Skeletal muscle cell (primary cell): ENCODE measurements at regions not wholly inside any gene's neighbourhood (a gene's known extent, or its start where the extent isn't known, plus 50 kb on each side); places are given as distances from the start of the nearest gene placed in this dataset.
"Not testable (repeated sequence)": the region's sequence is repeated elsewhere in the genome, so short reads cannot be mapped to it uniquely, and the experiment has no call there.

Source experiments
- DNase-seq: peaks from one replicate; pipeline ENCODE4 v3.0.0-alpha.2; 2010; ENCODE audit warnings: low read depth
- H3K4me3 ChIP-seq: 2 replicates; pipeline ENCODE4 v1.5.1; 2011; ENCODE audit warnings: low read depth, mild to moderate bottlenecking, control low read depth, low read length, moderate library complexity

- no peak overlapping the region for H3K4me3 ChIP-seq
- no peak for DNase-seq
Measured at GRCh38 chr19:30096596-30097370, 154.7 kb downstream of the URI1 start.

- no peak overlapping the region for H3K4me3 ChIP-seq
- DNase-seq: no peak
Measured at GRCh38 chr19:30097746-30098280, 155.8 kb downstream of the URI1 start.

- DNase-seq: no peak
- H3K4me3 ChIP-seq: no peak overlapping the region
Measured at GRCh38 chr19:30102239-30102638, 160.2 kb downstream of the URI1 start.

GRCh38 chr19:30102666-30103065 lies 160.6 kb downstream of the URI1 start:
- H3K4me3 ChIP-seq: no peak overlapping the region
- DNase-seq: no peak

GRCh38 chr19:30103981-30104380 lies 161.9 kb downstream of the URI1 start:
- DNase-seq: no peak
- H3K4me3 ChIP-seq: no peak overlapping the region

- DNase-seq: no peak
- H3K4me3 ChIP-seq: no peak overlapping the region
Measured at GRCh38 chr19:30105316-30105715, 163.3 kb downstream of the URI1 start.

- no peak for DNase-seq
- H3K4me3 ChIP-seq: no peak overlapping the region
Measured at GRCh38 chr19:30105727-30106126, 163.7 kb downstream of the URI1 start.

- H3K4me3 ChIP-seq: no peak overlapping the region
- no peak for DNase-seq
Measured at GRCh38 chr19:30106417-30107095, 164.5 kb downstream of the URI1 start.

- no peak overlapping the region for H3K4me3 ChIP-seq
- DNase-seq: no peak
Measured at GRCh38 chr19:30107251-30107650, 165.2 kb downstream of the URI1 start.

GRCh38 chr19:30109565-30109964 lies 167.5 kb downstream of the URI1 start:
- no peak for DNase-seq
- H3K4me3 ChIP-seq: no peak overlapping the region

- no peak for DNase-seq
- H3K4me3 ChIP-seq: no peak overlapping the region
Measured at GRCh38 chr19:30111021-30111855, 169.2 kb downstream of the URI1 start.

- no peak overlapping the region for H3K4me3 ChIP-seq
- DNase-seq: no peak
Measured at GRCh38 chr19:30112171-30112570, 170.1 kb downstream of the URI1 start.

- DNase-seq: no peak
- H3K4me3 ChIP-seq: no peak overlapping the region
Measured at GRCh38 chr19:30112666-30113065, 170.6 kb downstream of the URI1 start.

GRCh38 chr19:30113186-30113585 lies 171.1 kb downstream of the URI1 start:
- no peak overlapping the region for H3K4me3 ChIP-seq
- DNase-seq: no peak

GRCh38 chr19:30114095-30114494 lies 172.1 kb downstream of the URI1 start:
- not testable (repeated sequence) for H3K4me3 ChIP-seq, DNase-seq

- no peak overlapping the region for H3K4me3 ChIP-seq
- no peak for DNase-seq
Measured at GRCh38 chr19:30115947-30116346, 173.9 kb downstream of the URI1 start.

- no peak for DNase-seq
- H3K4me3 ChIP-seq: no peak overlapping the region
Measured at GRCh38 chr19:30116530-30116929, 174.5 kb downstream of the URI1 start.

- no peak for DNase-seq
- no peak overlapping the region for H3K4me3 ChIP-seq
Measured at GRCh38 chr19:30116984-30117555, 175.0 kb downstream of the URI1 start.

- H3K4me3 ChIP-seq: no peak overlapping the region
Measured at GRCh38 chr19:30117636-30118145, 175.7 kb downstream of the URI1 start.

More at GRCh38 chr19:30117636-30118145, 175.7 kb downstream of the URI1 start:
- no peak for DNase-seq
